ENCODE measurements at regions not wholly inside any gene's neighbourhood (a gene's known extent, or its start where the extent isn't known, plus 50 kb on each side); places are given as distances from the start of the nearest gene placed in this dataset.

DNA sequence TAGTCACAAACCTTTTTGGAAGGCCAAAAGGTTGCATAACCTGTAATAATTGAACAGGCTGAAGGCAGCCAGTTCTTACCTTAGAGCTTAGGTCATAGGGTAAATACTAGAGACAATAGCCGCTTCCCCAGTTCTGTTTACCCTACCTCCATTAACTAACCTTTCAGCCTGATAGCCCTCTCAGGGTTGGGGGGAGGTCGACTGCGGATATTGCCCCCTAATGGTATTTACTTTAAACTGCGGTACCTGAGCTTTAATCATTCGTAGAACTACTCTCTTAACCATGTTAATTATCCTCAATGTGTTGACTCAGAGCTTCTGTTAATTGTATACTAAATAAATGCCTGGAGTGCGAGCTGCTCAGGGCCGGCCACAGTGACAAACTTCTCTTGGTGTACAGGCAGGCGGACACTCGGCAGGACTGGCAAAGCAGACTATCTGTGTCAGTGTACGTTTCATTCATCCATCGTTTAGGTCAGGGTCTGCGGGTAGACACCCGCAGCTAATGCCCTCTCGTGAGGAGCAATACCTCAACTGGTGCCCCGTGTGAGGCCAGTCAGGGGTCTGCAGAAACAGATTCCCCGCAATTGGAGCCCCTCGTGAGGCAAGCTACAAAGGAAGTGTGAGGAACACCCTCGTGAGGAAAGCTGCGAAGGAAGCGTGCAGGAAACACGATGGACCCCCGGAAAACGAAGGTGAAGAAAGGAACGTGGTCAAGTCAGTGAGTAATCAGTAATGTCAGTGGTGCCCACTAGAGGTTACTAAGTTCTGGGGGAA is 115.3 kb upstream of the SCN7A start:
- no peaks in the 10 kb centered on the region for H3K27me3 ChIP-seq (ENCODE audit: control insufficient read depth, insufficient read depth, low read length)
- H3K9ac ChIP-seq (ENCODE audit: low read depth, low read length), result no peak overlapping the region
- H3K4me3 ChIP-seq (ENCODE audit: low read length), result no peak overlapping the region
- no peaks in the 10 kb centered on the region for H3K9me3 ChIP-seq (replicated peaks; ENCODE audit: low read length)
- no peaks in the 10 kb centered on the region for H3K4me1 ChIP-seq (ENCODE audit: control insufficient read depth, insufficient read depth, low read length)
- no peaks in the 10 kb centered on the region for H3K36me3 ChIP-seq (ENCODE audit: insufficient read depth, low read length)
- H3K4me2 ChIP-seq (ENCODE audit: low read length), result no peak overlapping the region

DNA sequence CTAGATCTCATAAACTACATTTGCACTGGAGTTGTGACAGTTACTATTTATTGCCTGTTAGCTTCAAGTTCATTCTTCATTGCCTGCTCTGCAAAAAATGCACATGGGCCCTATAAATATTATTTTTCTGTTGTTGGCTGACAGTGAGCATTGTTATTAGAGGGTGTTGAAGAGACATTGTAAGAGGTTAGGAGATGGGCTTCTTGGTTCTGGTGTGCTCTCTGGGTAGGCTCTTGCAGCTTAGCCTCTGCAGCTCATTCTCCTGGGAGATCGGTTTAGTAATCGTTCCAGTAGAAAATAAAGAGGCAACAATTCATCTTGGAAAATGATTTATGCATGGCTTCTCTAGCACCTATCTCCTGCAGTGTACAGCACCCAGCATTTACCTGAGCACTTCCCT is 113.8 kb upstream of the SCN7A start:
- Histone ChIP-seq H3K4me1 (ENCODE audit: control insufficient read depth, insufficient read depth, low read length) (no peaks in the 10 kb centered on the region), H3K9ac (ENCODE audit: low read depth, low read length) (no peak overlapping the region), H3K36me3 (ENCODE audit: insufficient read depth, low read length) (no peaks in the 10 kb centered on the region), H3K27me3 (ENCODE audit: control insufficient read depth, insufficient read depth, low read length) (no peaks in the 10 kb centered on the region), H3K4me3 (ENCODE audit: low read length) (no peak overlapping the region), H3K9me3 (replicated peaks; ENCODE audit: low read length) (no peaks in the 10 kb centered on the region), H3K4me2 (ENCODE audit: low read length) (no peak overlapping the region)

DNA sequence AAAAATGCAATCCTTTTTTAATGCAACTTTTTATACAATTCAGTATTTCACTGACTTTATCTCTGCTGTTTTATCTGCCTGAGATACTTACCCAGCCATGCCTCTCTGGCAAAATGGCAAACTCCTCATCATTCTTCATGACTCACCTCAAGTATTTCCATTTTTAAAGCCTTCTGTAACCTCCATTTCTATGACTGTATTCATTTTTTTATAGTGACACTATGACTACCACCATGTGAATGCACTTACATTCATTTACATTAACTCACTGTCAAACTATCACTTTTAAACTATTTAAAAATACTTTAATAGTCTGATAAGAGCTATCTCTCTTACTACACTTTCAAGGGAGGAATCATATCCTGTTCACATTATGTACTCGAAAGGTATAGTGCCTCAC is 99.4 kb upstream of the SCN7A start:
- H3K9me3 ChIP-seq (replicated peaks; ENCODE audit: low read length), result no peaks in the 10 kb centered on the region
- H3K27me3 ChIP-seq (ENCODE audit: control insufficient read depth, insufficient read depth, low read length), result no peaks in the 10 kb centered on the region
- no peaks in the 10 kb centered on the region for H3K36me3 ChIP-seq (ENCODE audit: insufficient read depth, low read length)
- H3K4me1 ChIP-seq (ENCODE audit: control insufficient read depth, insufficient read depth, low read length), result peaks cover 21% of the 10 kb centered on the region
- H3K9ac ChIP-seq (ENCODE audit: low read depth, low read length), result no peak overlapping the region
- H3K4me2 ChIP-seq (ENCODE audit: low read length), result peak overlapping the region; percentile 33
- no peak overlapping the region for H3K4me3 ChIP-seq (ENCODE audit: low read length)

DNA sequence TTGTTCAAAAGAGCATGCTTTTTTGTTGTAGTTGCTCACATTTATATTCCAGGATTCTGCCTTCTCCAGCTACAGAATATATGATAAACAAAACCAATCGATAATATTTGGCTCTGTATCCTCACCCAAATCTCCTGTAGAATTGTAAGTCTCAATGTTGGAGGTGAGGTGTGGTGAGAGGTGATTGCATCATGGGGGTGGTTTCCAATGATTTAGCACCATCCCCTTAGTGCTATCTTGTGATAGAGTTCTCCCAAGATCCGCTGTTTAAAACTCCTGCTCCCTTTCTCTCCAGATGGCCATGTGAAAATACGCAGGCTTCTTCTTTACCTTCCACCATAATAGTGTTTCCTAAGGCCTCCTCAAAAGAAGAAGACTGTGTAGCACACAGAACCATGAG is 98.7 kb upstream of the SCN7A start:
- Histone ChIP-seq H3K9me3 (replicated peaks; ENCODE audit: low read length) (no peaks in the 10 kb centered on the region), H3K9ac (ENCODE audit: low read depth, low read length) (no peak overlapping the region), H3K4me3 (ENCODE audit: low read length) (no peak overlapping the region), H3K4me2 (ENCODE audit: low read length) (no peak overlapping the region), H3K4me1 (ENCODE audit: control insufficient read depth, insufficient read depth, low read length) (peaks cover 21% of the 10 kb centered on the region), H3K36me3 (ENCODE audit: insufficient read depth, low read length) (no peaks in the 10 kb centered on the region), H3K27me3 (ENCODE audit: control insufficient read depth, insufficient read depth, low read length) (no peaks in the 10 kb centered on the region)

DNA sequence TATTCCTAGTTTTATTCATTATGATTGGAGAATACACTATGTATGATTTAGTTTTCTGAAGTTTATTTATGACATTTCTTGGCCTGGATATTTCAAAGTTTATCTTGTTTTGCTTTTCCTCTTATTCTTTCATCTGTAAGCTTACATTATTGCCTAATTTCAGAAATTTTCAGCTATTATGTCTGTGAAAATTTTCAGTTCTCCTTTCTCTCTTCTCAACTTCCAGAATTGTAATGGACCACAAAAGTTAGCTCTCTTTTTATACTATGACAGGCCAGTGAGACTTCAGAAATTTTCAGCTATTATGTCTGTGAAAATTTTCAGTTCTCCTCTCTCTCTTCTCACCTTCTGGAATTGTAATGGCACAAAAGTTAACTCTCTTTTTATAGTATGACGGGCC is 97.2 kb upstream of the SCN7A start:
- peaks cover 21% of the 10 kb centered on the region for H3K4me1 ChIP-seq (ENCODE audit: control insufficient read depth, insufficient read depth, low read length)
- no peak overlapping the region for H3K9ac ChIP-seq (ENCODE audit: low read depth, low read length)
- no peaks in the 10 kb centered on the region for H3K9me3 ChIP-seq (replicated peaks; ENCODE audit: low read length)
- no peaks in the 10 kb centered on the region for H3K36me3 ChIP-seq (ENCODE audit: insufficient read depth, low read length)
- H3K4me2 ChIP-seq (ENCODE audit: low read length), result no peak overlapping the region
- H3K4me3 ChIP-seq (ENCODE audit: low read length), result no peak overlapping the region
- H3K27me3 ChIP-seq (ENCODE audit: control insufficient read depth, insufficient read depth, low read length), result no peaks in the 10 kb centered on the region

DNA sequence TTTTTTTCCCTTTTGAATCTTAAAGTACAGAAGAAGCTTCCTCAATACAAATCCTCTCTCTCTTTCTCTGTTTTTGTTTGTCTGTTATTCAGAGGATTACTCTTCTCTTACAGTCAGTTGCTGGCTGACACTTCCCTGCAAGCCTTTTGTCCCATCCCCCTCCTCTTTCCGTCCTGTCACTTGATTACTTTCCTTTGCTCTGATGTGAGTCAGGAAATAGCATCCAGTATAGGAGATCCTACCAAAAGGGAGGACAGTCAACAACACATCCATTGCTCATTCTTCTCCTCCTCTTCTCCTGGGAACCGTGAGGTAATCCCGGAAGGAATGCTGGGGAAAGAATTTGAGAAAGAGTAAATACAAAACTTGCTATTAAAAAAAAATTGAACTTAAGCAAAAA is 79.3 kb upstream of the SCN7A start:
- Histone ChIP-seq H3K4me3 (ENCODE audit: low read length) (no peak overlapping the region), H3K4me1 (ENCODE audit: control insufficient read depth, insufficient read depth, low read length) (peaks cover 6% of the 10 kb centered on the region), H3K36me3 (ENCODE audit: insufficient read depth, low read length) (no peaks in the 10 kb centered on the region), H3K9ac (ENCODE audit: low read depth, low read length) (no peak overlapping the region), H3K9me3 (replicated peaks; ENCODE audit: low read length) (no peaks in the 10 kb centered on the region), H3K27me3 (ENCODE audit: control insufficient read depth, insufficient read depth, low read length) (no peaks in the 10 kb centered on the region), H3K4me2 (ENCODE audit: low read length) (peak overlapping the region; percentile 13)

DNA sequence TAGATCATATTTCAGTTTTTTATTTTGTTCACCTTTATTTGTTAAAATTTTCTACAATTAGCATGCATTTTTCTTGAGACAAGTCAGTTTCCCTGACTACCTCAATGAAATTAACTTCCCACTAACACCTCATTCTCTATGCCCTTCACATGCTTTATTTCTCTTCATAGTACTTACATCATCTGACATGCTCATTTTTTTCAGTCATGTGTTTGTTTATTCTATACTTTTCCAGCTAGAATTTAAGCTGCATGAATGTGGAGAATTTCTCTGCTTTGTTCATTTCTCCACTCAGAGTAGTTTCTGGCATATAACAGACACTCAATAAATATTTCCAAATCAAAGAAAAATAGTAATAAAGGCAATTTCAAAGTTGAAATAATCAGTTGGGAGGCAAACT is 78.9 kb upstream of the SCN7A start:
- no peaks in the 10 kb centered on the region for H3K27me3 ChIP-seq (ENCODE audit: control insufficient read depth, insufficient read depth, low read length)
- H3K9me3 ChIP-seq (replicated peaks; ENCODE audit: low read length), result no peaks in the 10 kb centered on the region
- no peak overlapping the region for H3K9ac ChIP-seq (ENCODE audit: low read depth, low read length)
- no peak overlapping the region for H3K4me3 ChIP-seq (ENCODE audit: low read length)
- H3K4me1 ChIP-seq (ENCODE audit: control insufficient read depth, insufficient read depth, low read length), result peaks cover 6% of the 10 kb centered on the region
- H3K4me2 ChIP-seq (ENCODE audit: low read length), result peak overlapping the region; percentile 13
- no peaks in the 10 kb centered on the region for H3K36me3 ChIP-seq (ENCODE audit: insufficient read depth, low read length)

DNA sequence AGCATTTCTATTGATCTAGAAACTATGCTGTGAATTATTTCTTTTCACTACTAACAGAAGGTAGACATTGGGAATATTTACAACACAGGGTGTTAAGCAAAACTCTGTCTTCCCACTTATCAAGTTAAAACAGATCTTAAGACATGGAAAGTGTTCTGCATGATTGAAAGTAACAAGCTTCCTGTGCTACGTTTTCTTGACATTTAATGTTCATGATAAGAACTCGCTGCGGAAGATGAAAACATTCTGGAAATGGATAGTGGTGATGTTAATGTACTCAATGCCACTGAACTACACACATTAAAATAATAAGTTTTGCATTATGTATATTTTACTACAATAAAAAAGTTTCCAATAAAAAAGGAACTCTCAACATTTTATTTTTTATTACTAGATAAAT is 74.4 kb upstream of the SCN7A start:
- H3K4me3 ChIP-seq (ENCODE audit: low read length), result no peak overlapping the region
- no peaks in the 10 kb centered on the region for H3K27me3 ChIP-seq (ENCODE audit: control insufficient read depth, insufficient read depth, low read length)
- H3K4me1 ChIP-seq (ENCODE audit: control insufficient read depth, insufficient read depth, low read length), result peaks cover 4% of the 10 kb centered on the region
- H3K9me3 ChIP-seq (replicated peaks; ENCODE audit: low read length), result no peaks in the 10 kb centered on the region
- no peaks in the 10 kb centered on the region for H3K36me3 ChIP-seq (ENCODE audit: insufficient read depth, low read length)
- H3K9ac ChIP-seq (ENCODE audit: low read depth, low read length), result no peak overlapping the region
- H3K4me2 ChIP-seq (ENCODE audit: low read length), result no peak overlapping the region

DNA sequence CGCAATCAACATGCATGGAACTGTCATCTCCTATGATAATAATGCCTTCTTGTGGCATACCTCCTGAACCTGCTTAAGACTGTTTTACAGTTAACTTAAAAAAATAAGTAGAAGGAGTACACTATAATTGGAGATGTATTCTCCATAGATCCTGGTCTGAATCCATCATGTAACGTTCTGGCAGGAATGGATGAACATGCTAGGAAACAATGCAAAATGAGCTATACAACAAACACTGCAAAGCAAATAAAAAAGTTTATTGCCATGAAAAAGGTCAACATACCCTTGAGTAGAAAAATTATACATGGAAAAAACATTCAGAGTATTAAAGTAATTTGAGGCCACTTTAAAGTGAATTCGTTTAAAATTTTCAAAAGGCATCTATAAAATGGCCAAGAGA is 71.5 kb upstream of the SCN7A start:
- Histone ChIP-seq H3K4me3 (ENCODE audit: low read length) (no peak overlapping the region), H3K36me3 (ENCODE audit: insufficient read depth, low read length) (no peaks in the 10 kb centered on the region)

DNA sequence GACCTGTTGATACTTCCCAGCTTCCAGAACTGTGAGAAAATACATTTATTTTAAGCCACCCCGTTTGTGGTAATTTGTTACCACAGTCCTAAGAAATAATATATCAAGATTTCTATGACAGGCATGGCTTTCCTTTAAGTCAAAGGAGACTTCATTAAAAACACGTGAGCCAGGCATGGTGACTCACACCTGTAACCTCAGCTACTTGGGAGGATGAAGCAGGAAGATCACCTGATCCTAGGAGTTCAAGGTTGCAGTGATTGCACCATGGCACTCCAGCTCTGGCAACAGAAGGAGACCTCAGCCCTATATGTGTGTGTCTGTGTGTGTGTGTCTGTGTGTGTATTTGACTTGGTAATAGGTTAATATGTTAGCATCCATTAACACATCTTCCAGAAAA is 69.8 kb upstream of the SCN7A start:
- Histone ChIP-seq H3K4me1 (ENCODE audit: control insufficient read depth, insufficient read depth, low read length) (no peaks in the 10 kb centered on the region), H3K4me3 (ENCODE audit: low read length) (no peak overlapping the region), H3K36me3 (ENCODE audit: insufficient read depth, low read length) (no peaks in the 10 kb centered on the region), H3K9ac (ENCODE audit: low read depth, low read length) (no peak overlapping the region), H3K4me2 (ENCODE audit: low read length) (no peak overlapping the region), H3K27me3 (ENCODE audit: control insufficient read depth, insufficient read depth, low read length) (no peaks in the 10 kb centered on the region), H3K9me3 (replicated peaks; ENCODE audit: low read length) (no peaks in the 10 kb centered on the region)

More for the DNA sequence above, 71.5 kb upstream of the SCN7A start:
- H3K4me1 ChIP-seq (ENCODE audit: control insufficient read depth, insufficient read depth, low read length), result no peaks in the 10 kb centered on the region
- H3K4me2 ChIP-seq (ENCODE audit: low read length), result no peak overlapping the region
- no peaks in the 10 kb centered on the region for H3K27me3 ChIP-seq (ENCODE audit: control insufficient read depth, insufficient read depth, low read length)
- H3K9ac ChIP-seq (ENCODE audit: low read depth, low read length), result no peak overlapping the region
- H3K9me3 ChIP-seq (replicated peaks; ENCODE audit: low read length), result no peaks in the 10 kb centered on the region

DNA sequence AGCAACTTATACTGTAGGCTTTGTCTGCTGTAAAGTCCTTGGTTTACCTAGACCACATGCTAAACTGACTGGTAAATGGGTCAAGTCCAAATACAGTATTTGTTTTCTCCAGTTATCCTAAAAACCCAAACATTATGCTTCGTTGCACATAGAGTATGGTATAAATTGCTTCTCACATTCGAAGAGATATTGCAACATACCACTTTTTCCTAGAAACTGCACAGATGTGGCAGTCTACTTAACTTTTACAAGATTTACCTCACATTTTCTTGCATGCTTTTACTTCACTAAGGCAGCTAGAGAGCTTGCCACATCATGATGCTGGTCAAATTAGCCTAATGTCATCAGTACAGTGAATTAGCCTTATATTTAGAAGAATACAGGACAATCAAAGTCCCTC is 66.0 kb upstream of the SCN7A start:
- H3K4me1 ChIP-seq (ENCODE audit: control insufficient read depth, insufficient read depth, low read length), result no peaks in the 10 kb centered on the region
- no peaks in the 10 kb centered on the region for H3K9me3 ChIP-seq (replicated peaks; ENCODE audit: low read length)
- no peak overlapping the region for H3K9ac ChIP-seq (ENCODE audit: low read depth, low read length)
- H3K36me3 ChIP-seq (ENCODE audit: insufficient read depth, low read length), result no peaks in the 10 kb centered on the region
- H3K4me3 ChIP-seq (ENCODE audit: low read length), result no peak overlapping the region
- no peaks in the 10 kb centered on the region for H3K27me3 ChIP-seq (ENCODE audit: control insufficient read depth, insufficient read depth, low read length)
- no peak overlapping the region for H3K4me2 ChIP-seq (ENCODE audit: low read length)

DNA sequence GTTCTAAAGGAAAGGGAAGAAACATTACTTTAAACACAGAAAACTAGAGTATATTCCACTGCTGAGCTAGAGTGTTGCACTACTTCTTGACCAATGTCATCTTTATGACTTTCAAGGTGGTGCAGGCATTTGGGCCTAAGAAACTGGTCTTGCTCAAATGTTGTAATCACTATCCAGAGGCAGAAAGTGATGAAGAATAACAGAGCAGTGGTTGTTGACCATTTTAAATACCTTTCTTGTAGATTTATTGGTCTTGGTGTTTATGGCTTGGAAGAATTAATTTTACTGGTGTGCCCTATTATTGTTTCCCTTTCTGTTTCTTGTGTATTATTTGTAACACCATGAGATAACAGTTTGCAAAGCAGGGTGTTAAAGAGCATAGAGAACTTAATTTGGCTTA is 56.9 kb upstream of the SCN7A start:
- no peak overlapping the region for H3K9ac ChIP-seq (ENCODE audit: low read depth, low read length)
- H3K4me2 ChIP-seq (ENCODE audit: low read length), result no peak overlapping the region
- H3K9me3 ChIP-seq (replicated peaks; ENCODE audit: low read length), result no peaks in the 10 kb centered on the region
- H3K4me3 ChIP-seq (ENCODE audit: low read length), result no peak overlapping the region
- H3K27me3 ChIP-seq (ENCODE audit: control insufficient read depth, insufficient read depth, low read length), result no peaks in the 10 kb centered on the region
- H3K36me3 ChIP-seq (ENCODE audit: insufficient read depth, low read length), result no peaks in the 10 kb centered on the region
- no peaks in the 10 kb centered on the region for H3K4me1 ChIP-seq (ENCODE audit: control insufficient read depth, insufficient read depth, low read length)
